Keratinocyte (primary cell): ENCODE measurements at regions not wholly inside any gene's neighbourhood (a gene's known extent, or its start where the extent isn't known, plus 50 kb on each side); places are given as distances from the start of the nearest gene placed in this dataset.
"Not testable (repeated sequence)": the region's sequence is repeated elsewhere in the genome, so short reads cannot be mapped to it uniquely, and the experiment has no call there.

Experiments used
- DNase-seq: peaks from one replicate; pipeline ENCODE4 v3.0.0-alpha.2; 2011; ENCODE audit warnings: low read depth, missing footprints, low spot score
- FAIRE-seq: peaks from 2 replicates; lab custom pipeline; 2011; peaks lifted over from hg19 to GRCh38; lab: Jason Lieb, UNC
- H2AFZ ChIP-seq: 2 replicates; pipeline ENCODE4 v1.6.0; 2012; ENCODE audit warnings: low read length, control low read depth, inconsistent platforms; ENCODE audit not compliant: control insufficient read depth
- H3K27ac ChIP-seq: 2 replicates; pipeline ENCODE4 v1.5.1; 2011; ENCODE audit warnings: low read length; ENCODE audit not compliant: control insufficient read depth, insufficient read depth
- H3K27me3 ChIP-seq: 3 replicates; pipeline ENCODE4 v1.6.0; 2011; ENCODE audit warnings: low read length; ENCODE audit not compliant: control insufficient read depth, insufficient read depth; ENCODE audit errors: extremely low read depth
- H3K36me3 ChIP-seq, 2 experiments: 2 replicates in 1 of 2; 3 replicates in 1 of 2; pipeline ENCODE4 v1.5.1; 2011; ENCODE audit warnings: low read length in 2 of 2, mild to moderate bottlenecking in 1 of 2; ENCODE audit not compliant: control insufficient read depth in 2 of 2, insufficient read depth in 2 of 2; ENCODE audit errors: extremely low read depth in 1 of 2
- H3K4me1 ChIP-seq: 3 replicates; pipeline ENCODE4 v1.5.1; 2011; ENCODE audit warnings: low read length; ENCODE audit not compliant: control insufficient read depth, insufficient read depth; ENCODE audit errors: extremely low read depth
- H3K4me2 ChIP-seq: 3 replicates; pipeline ENCODE4 v1.6.0; 2011; ENCODE audit warnings: low read depth, low read length; ENCODE audit not compliant: control insufficient read depth, insufficient read depth; ENCODE audit errors: extremely low read depth
- H3K4me3 ChIP-seq, 3 experiments: fragments of 200-600 bp in 1 of 3; sonication (generic) in 1 of 3; 2 replicates in 2 of 3; 3 replicates in 1 of 3; pipeline ENCODE4 v1.5.1; 2011 to 2016; ENCODE audit warnings: low read length in 3 of 3, mild to moderate bottlenecking in 3 of 3, control low read depth in 2 of 3, inconsistent platforms in 1 of 3, low read depth in 1 of 3, mixed read lengths in 1 of 3, mixed run types in 1 of 3, moderate library complexity in 1 of 3; ENCODE audit not compliant: control insufficient read depth in 2 of 3, insufficient read depth in 2 of 3; ENCODE audit errors: extremely low read depth in 1 of 3
- H3K79me2 ChIP-seq: 2 replicates; pipeline ENCODE4 v1.6.0; 2012; ENCODE audit warnings: low read length; ENCODE audit not compliant: control insufficient read depth, insufficient read depth
- H3K9ac ChIP-seq: 3 replicates; pipeline ENCODE4 v1.6.0; 2011; ENCODE audit warnings: low read length; ENCODE audit not compliant: control insufficient read depth, insufficient read depth; ENCODE audit errors: extremely low read depth
- H3K9me1 ChIP-seq: 3 replicates; pipeline ENCODE4 v1.6.0; 2011; ENCODE audit warnings: low read length; ENCODE audit not compliant: control insufficient read depth, insufficient read depth; ENCODE audit errors: extremely low read depth
- H3K9me3 ChIP-seq: 2 replicates; pipeline ENCODE4 v1.5.1; 2012; ENCODE audit warnings: low read depth, low read length; ENCODE audit not compliant: control insufficient read depth
- H4K20me1 ChIP-seq: 3 replicates; pipeline ENCODE4 v1.6.0; 2011; ENCODE audit warnings: low read length; ENCODE audit not compliant: control insufficient read depth, insufficient read depth; ENCODE audit errors: extremely low read depth
- CTCF ChIP-seq, 3 experiments: IDR thresholded peaks in 1 of 3; conservative IDR thresholded peaks in 1 of 3; optimal IDR thresholded peaks in 1 of 3; 2 replicates in 2 of 3; 3 replicates in 1 of 3; pipeline versions ENCODE3 to v1.5.1; 2011; ENCODE audit warnings: low read length in 3 of 3, mild to moderate bottlenecking in 3 of 3, moderate library complexity in 2 of 3, control low read depth in 1 of 3, inconsistent platforms in 1 of 3; ENCODE audit not compliant: insufficient read depth in 2 of 3; ENCODE audit errors: extremely low read depth in 1 of 3
- EZH2 ChIP-seq: IDR thresholded peaks from one replicate; pipeline ENCODE4 v1.6.1; 2012; ENCODE audit warnings: inconsistent platforms, mild to moderate bottlenecking, low read length, moderate library complexity
- dilution Hi-C: fragments of 300-500 bp; cut with MboI; formaldehyde crosslinking; loops from one replicate; pipeline ENCODE4 v1.7.0; 2020; ENCODE audit warnings: low sequenced_read_pairs; ENCODE audit not compliant: extremely low pct_ligation_motif_present

GRCh38 chr3:190968616-190969015 is 106.1 kb upstream of the GMNC start:
- H3K4me3 ChIP-seq, result no peak overlapping the region
- no peaks in the 10 kb centered on the region for H3K27me3 ChIP-seq
- dilution Hi-C loops, result no loop called here
- no peak overlapping the region for H3K27ac ChIP-seq
- H4K20me1 ChIP-seq, result no peaks in the 10 kb centered on the region
- DNase-seq, result no peak
- no peak overlapping the region for H2AFZ ChIP-seq
- FAIRE-seq, result no peak
- no peak overlapping the region for H3K9ac ChIP-seq
- no peaks in the 10 kb centered on the region for H3K36me3 ChIP-seq
- no peaks in the 10 kb centered on the region for H3K9me1 ChIP-seq
- H3K9me3 ChIP-seq, result no peaks in the 10 kb centered on the region
- no peaks in the 10 kb centered on the region for H3K79me2 ChIP-seq
- no peak overlapping the region for H3K4me2 ChIP-seq
- H3K4me1 ChIP-seq, result no peaks in the 10 kb centered on the region
- TF ChIP-seq CTCF (optimal IDR thresholded peaks at IDR 0.05 in 1 of 3, IDR thresholded peaks at IDR 0.05 in 1 of 3, conservative IDR thresholded peaks at IDR 0.05 in 1 of 3; ENCODE audit: extremely low read depth in 1 of 3, insufficient read depth in 2 of 3, low read length in 3 of 3) (no peak), EZH2 (no peak)

- H3K4me3 ChIP-seq, dilution Hi-C loops, H3K27me3 ChIP-seq, H3K4me1 ChIP-seq, H3K9me3 ChIP-seq, H3K36me3 ChIP-seq, H3K9ac ChIP-seq, H3K27ac ChIP-seq, H2AFZ ChIP-seq, DNase-seq, H4K20me1 ChIP-seq, H3K4me2 ChIP-seq, H3K79me2 ChIP-seq, H3K9me1 ChIP-seq, FAIRE-seq: not testable (repeated sequence)
Observed at GRCh38 chr3:190964931-190965330, 102.4 kb upstream of the GMNC start.

- Histone ChIP-seq H3K27me3 (no peaks in the 10 kb centered on the region), H2AFZ (no peak overlapping the region), H4K20me1 (no peaks in the 10 kb centered on the region), H3K36me3 (no peaks in the 10 kb centered on the region), H3K79me2 (no peaks in the 10 kb centered on the region), H3K9me1 (no peaks in the 10 kb centered on the region), H3K4me1 (no peaks in the 10 kb centered on the region), H3K9ac (no peak overlapping the region), H3K4me3 (no peak overlapping the region), H3K4me2 (no peak overlapping the region), H3K27ac (no peak overlapping the region), H3K9me3 (no peaks in the 10 kb centered on the region)
- no peak for TF ChIP-seq CTCF (optimal IDR thresholded peaks at IDR 0.05 in 1 of 3, IDR thresholded peaks at IDR 0.05 in 1 of 3, conservative IDR thresholded peaks at IDR 0.05 in 1 of 3; ENCODE audit: extremely low read depth in 1 of 3, insufficient read depth in 2 of 3, low read length in 3 of 3)
- no peak for TF ChIP-seq EZH2
- FAIRE-seq (no peak), DNase-seq (no peak)
- dilution Hi-C loops, result no loop called here
Observed at GRCh38 chr3:190959077-190959476, 96.6 kb upstream of the GMNC start.
